ENCODE measurements at regions not wholly inside any gene's neighbourhood (a gene's known extent, or its start where the extent isn't known, plus 50 kb on each side); places are given as distances from the start of the nearest gene placed in this dataset.
A peak's percentile ranks its signal among the peaks of the same experiment; 100 is the strongest.
"Not testable (repeated sequence)": the region's sequence is repeated elsewhere in the genome, so short reads cannot be mapped to it uniquely, and the experiment has no call there.

- no peak for DNase-seq (ENCODE audit: low read depth)
These were observed 193.4 kb upstream of the WWC1 start for GRCh38 chr5:168097876-168098653.

- no peak for DNase-seq (ENCODE audit: low read depth)
These were observed 190.1 kb upstream of the WWC1 start for GRCh38 chr5:168101352-168101751.

GRCh38 chr5:168103018-168103417, 188.4 kb upstream of the WWC1 start:
- DNase-seq (ENCODE audit: low read depth): not testable (repeated sequence)

GRCh38 chr5:168104350-168104749, 187.1 kb upstream of the WWC1 start:
- DNase-seq (ENCODE audit: low read depth): no peak

GRCh38 chr5:168104811-168105481, 186.5 kb upstream of the WWC1 start:
- DNase-seq (ENCODE audit: low read depth): no peak

- no peak for DNase-seq (ENCODE audit: low read depth)
These were observed 185.3 kb upstream of the WWC1 start for GRCh38 chr5:168106008-168106761.

- DNase-seq (ENCODE audit: low read depth): no peak
These were observed 182.0 kb upstream of the WWC1 start for GRCh38 chr5:168109441-168109840.

GRCh38 chr5:168110384-168110783, 181.1 kb upstream of the WWC1 start:
- no peak for DNase-seq (ENCODE audit: low read depth)

- DNase-seq (ENCODE audit: low read depth): no peak
These were observed 180.3 kb upstream of the WWC1 start for GRCh38 chr5:168110870-168111832.

- DNase-seq (ENCODE audit: low read depth): peak; percentile 18
These were observed 176.9 kb upstream of the WWC1 start for GRCh38 chr5:168114444-168115017.

- no peak for DNase-seq (ENCODE audit: low read depth)
These were observed 174.0 kb upstream of the WWC1 start for GRCh38 chr5:168117469-168117868.

- DNase-seq (ENCODE audit: low read depth): no peak
These were observed 173.3 kb upstream of the WWC1 start for GRCh38 chr5:168118042-168118668.

- DNase-seq (ENCODE audit: low read depth): no peak
These were observed 170.9 kb upstream of the WWC1 start for GRCh38 chr5:168120401-168121137.

- DNase-seq (ENCODE audit: low read depth): no peak
These were observed 170.3 kb upstream of the WWC1 start for GRCh38 chr5:168121138-168121494.

GRCh38 chr5:168123631-168124528, 167.6 kb upstream of the WWC1 start:
- no peak for DNase-seq (ENCODE audit: low read depth)

- DNase-seq (ENCODE audit: low read depth): no peak
These were observed 165.8 kb upstream of the WWC1 start for GRCh38 chr5:168125445-168126199.

- no peak for DNase-seq (ENCODE audit: low read depth)
These were observed 164.8 kb upstream of the WWC1 start for GRCh38 chr5:168126606-168127005.

GRCh38 chr5:168128111-168128510, 163.3 kb upstream of the WWC1 start:
- DNase-seq (ENCODE audit: low read depth): no peak

Data from myocyte (in vitro differentiated cells).